Liver (tissue), 7 donors: ENCODE measurements at regions not wholly inside any gene's neighbourhood (a gene's known extent, or its start where the extent isn't known, plus 50 kb on each side); places are given as distances from the start of the nearest gene placed in this dataset.

ENCODE experiments used
- DNase-seq: peaks from one replicate; pipeline ENCODE4 v3.0.0-alpha.2; 2017; ENCODE audit warnings: low spot score
- H3K27ac ChIP-seq, 2 donors: one replicate each; pipeline ENCODE4 v1.7.0; 2013; ENCODE audit warnings: inconsistent platforms in 2 of 2, low read length in 2 of 2, control low read depth in 1 of 2, low read depth in 1 of 2, mild to moderate bottlenecking in 1 of 2
- H3K27me3 ChIP-seq, 4 donors: one replicate each; pipeline versions ENCODE4 v1.6.1 to v1.7.0; 2013; ENCODE audit warnings: low read length in 3 of 4, inconsistent platforms in 1 of 4, mild to moderate bottlenecking in 1 of 4, moderate library complexity in 1 of 4; ENCODE audit not compliant: control insufficient read depth in 4 of 4, insufficient read depth in 4 of 4
- H3K36me3 ChIP-seq, 4 donors: one replicate each; pipeline versions ENCODE4 v1.6.1 to v1.7.0; 2013; ENCODE audit warnings: low read length in 3 of 4, mild to moderate bottlenecking in 3 of 4, low read depth in 1 of 4, moderate library complexity in 1 of 4; ENCODE audit not compliant: control insufficient read depth in 4 of 4, insufficient read depth in 3 of 4
- H3K4me1 ChIP-seq, 4 donors: one replicate each; pipeline versions ENCODE4 v1.6.1 to v1.7.0; 2013; ENCODE audit warnings: low read length in 3 of 4, mild to moderate bottlenecking in 3 of 4, moderate library complexity in 1 of 4; ENCODE audit not compliant: control insufficient read depth in 4 of 4, insufficient read depth in 4 of 4
- H3K4me3 ChIP-seq, 3 donors: one replicate each; pipeline versions ENCODE4 v1.6.1 to v1.7.0; 2013; ENCODE audit warnings: low read length in 3 of 3, control low read depth in 1 of 3, low read depth in 1 of 3, mild to moderate bottlenecking in 1 of 3
- H3K9ac ChIP-seq, 2 donors: one replicate each; pipeline ENCODE4 v1.7.0; 2013; ENCODE audit warnings: low read length in 2 of 2, mild to moderate bottlenecking in 2 of 2, moderate library complexity in 2 of 2, control low read depth in 1 of 2, low read depth in 1 of 2
- H3K9me3 ChIP-seq, 4 donors: one replicate each; pipeline versions ENCODE4 v1.6.1 to v1.7.0; 2013; ENCODE audit warnings: low read length in 3 of 4; ENCODE audit not compliant: control insufficient read depth in 4 of 4
- ATF3 ChIP-seq: IDR thresholded peaks from 2 replicates; pipeline ENCODE4 v1.6.1; 2016; ENCODE audit warnings: antibody characterized with exemption
- FOXA1 ChIP-seq: IDR thresholded peaks from 2 replicates; pipeline ENCODE4 v1.6.1; 2016; ENCODE audit warnings: antibody characterized with exemption
- FOXA2 ChIP-seq: IDR thresholded peaks from 2 replicates; pipeline ENCODE4 v1.6.1; 2016; ENCODE audit warnings: antibody characterized with exemption
- GABPA ChIP-seq, 2 donors: IDR thresholded peaks in 1 of 2; conservative IDR thresholded peaks in 1 of 2; 2 replicates each; pipeline ENCODE4 v1.6.1; 2016; ENCODE audit warnings: antibody characterized with exemption in 2 of 2, mild to moderate bottlenecking in 1 of 2, moderate library complexity in 1 of 2
- HNF4A ChIP-seq, 2 donors: conservative IDR thresholded peaks; 2 replicates each; pipeline ENCODE4 v1.6.1; 2016; ENCODE audit warnings: antibody characterized with exemption in 2 of 2, mild to moderate bottlenecking in 2 of 2
- HNF4G ChIP-seq: IDR thresholded peaks from 2 replicates; pipeline ENCODE4 v1.6.1; 2016; ENCODE audit warnings: antibody characterized with exemption
- JUND ChIP-seq, 2 donors: IDR thresholded peaks; 2 replicates each; pipeline ENCODE4 v1.6.1; 2016; ENCODE audit warnings: antibody characterized with exemption in 2 of 2
- MAX ChIP-seq: IDR thresholded peaks from 2 replicates; pipeline ENCODE4 v1.6.1; 2016; ENCODE audit warnings: antibody characterized with exemption
- NR2F2 ChIP-seq: IDR thresholded peaks from 2 replicates; pipeline ENCODE4 v1.6.1; 2016; ENCODE audit warnings: antibody characterized with exemption
- RAD21 ChIP-seq, 2 donors: IDR thresholded peaks; 2 replicates each; pipeline ENCODE4 v1.6.1; 2016; ENCODE audit warnings: antibody characterized with exemption in 2 of 2, mild to moderate bottlenecking in 2 of 2
- REST ChIP-seq: IDR thresholded peaks from 2 replicates; pipeline ENCODE4 v1.6.1; 2016; ENCODE audit warnings: antibody characterized with exemption, mild to moderate bottlenecking
- SP1 ChIP-seq: IDR thresholded peaks from 2 replicates; pipeline ENCODE4 v1.6.1; 2018; ENCODE audit warnings: antibody characterized with exemption, mild to moderate bottlenecking
- TAF1 ChIP-seq: conservative IDR thresholded peaks from 2 replicates; pipeline ENCODE4 v1.6.1; 2016; ENCODE audit warnings: antibody characterized with exemption, mild to moderate bottlenecking
- ZBTB33 ChIP-seq: IDR thresholded peaks from 2 replicates; pipeline ENCODE4 v1.6.1; 2016; ENCODE audit warnings: antibody characterized with exemption
- WGBS: extraction: QIAGEN DNeasy Blood & Tissue Kit; methylation state at CpG from one replicate; pipeline ENCODE4 v1.1.7; 2013; 5-methylcytosine and 5-hydroxymethylcytosine counted together
- donor health status: healthy.
- donor health status: healthy.
- donor health status: healthy.
- donor health status: healthy.

GRCh38 chr21:16320110-16320509 lies 590.3 kb downstream of the USP25 start:
- TF ChIP-seq TAF1 (no peak), GABPA (IDR thresholded peaks at IDR 0.05 in 1 of 2, conservative IDR thresholded peaks at IDR 0.05 in 1 of 2) (no peak), MAX (no peak), SP1 (no peak), ATF3 (no peak), REST (no peak), ZBTB33 (no peak)
- Histone ChIP-seq H3K27me3 (no peaks in the 10 kb centered on the region), H3K4me1 (peaks cover 0 to 14% (median 0%) of the 10 kb centered on the region in 4 donors), H3K36me3 (no peaks in the 10 kb centered on the region), H3K4me3 (no peak overlapping the region), H3K27ac (no peak overlapping the region), H3K9me3 (no peaks in the 10 kb centered on the region), H3K9ac (no peak overlapping the region)
- WGBS: 93% methylated on average over 1 of the region's 1 CpG
- no peak for DNase-seq

GRCh38 chr21:16322454-16322853 lies 592.7 kb downstream of the USP25 start:
- 29% methylated on average over 2 of the region's 2 CpGs for WGBS
- Histone ChIP-seq H3K9me3 (no peaks in the 10 kb centered on the region), H3K4me1 (peaks cover 0 to 14% (median 0%) of the 10 kb centered on the region in 4 donors), H3K9ac (no peak overlapping the region), H3K36me3 (no peaks in the 10 kb centered on the region), H3K4me3 (no peak overlapping the region), H3K27ac (no peak overlapping the region), H3K27me3 (no peaks in the 10 kb centered on the region)
- TF ChIP-seq ZBTB33 (no peak), RAD21 (IDR thresholded peaks at IDR 0.05) (peak in 1 of 2 donors; percentile 5)
- no peak for DNase-seq

- peaks cover 0 to 14% (median 0%) of the 10 kb centered on the region in 4 donors for H3K4me1 ChIP-seq
- no peak overlapping the region for H3K4me3 ChIP-seq
- H3K36me3 ChIP-seq: no peaks in the 10 kb centered on the region
- no peaks in the 10 kb centered on the region for H3K9me3 ChIP-seq
- H3K27ac ChIP-seq: no peak overlapping the region
- DNase-seq: no peak
- no peaks in the 10 kb centered on the region for H3K27me3 ChIP-seq
- H3K9ac ChIP-seq: no peak overlapping the region
- WGBS: 36% methylated on average over 1 of the region's 1 CpG
- TF ChIP-seq RAD21 (IDR thresholded peaks at IDR 0.05): no peak
- no peak for TF ChIP-seq HNF4G
- TF ChIP-seq FOXA1: no peak
- no peak for TF ChIP-seq JUND (IDR thresholded peaks at IDR 0.05)
- no peak for TF ChIP-seq TAF1
- TF ChIP-seq SP1: no peak
- no peak for TF ChIP-seq ZBTB33
- no peak for TF ChIP-seq GABPA (IDR thresholded peaks at IDR 0.05 in 1 of 2, conservative IDR thresholded peaks at IDR 0.05 in 1 of 2)
- no peak for TF ChIP-seq ATF3
- no peak for TF ChIP-seq NR2F2
- TF ChIP-seq FOXA2: no peak
- TF ChIP-seq HNF4A (conservative IDR thresholded peaks at IDR 0.05): no peak
These were observed 593.8 kb downstream of the USP25 start for GRCh38 chr21:16323596-16323995.
